CD14-positive monocyte (primary cell): ENCODE measurements at regions not wholly inside any gene's neighbourhood (a gene's known extent, or its start where the extent isn't known, plus 50 kb on each side); places are given as distances from the start of the nearest gene placed in this dataset.

Experiments used
- DNase-seq, 3 donors: peaks; one replicate each; pipeline ENCODE4 v3.0.0-alpha.2; 2011 to 2022
- H2AFZ ChIP-seq: 2 replicates; pipeline ENCODE4 v1.6.0; 2012; ENCODE audit warnings: mild to moderate bottlenecking, low read depth, low read length, inconsistent platforms; ENCODE audit not compliant: insufficient read depth, poor library complexity, severe bottlenecking
- H3K27ac ChIP-seq, 2 donors: 1 replicate in 1 of 2; 2 replicates in 1 of 2; pipeline ENCODE4 v1.5.1; 2012 to 2013; ENCODE audit warnings: low read length in 2 of 2, control low read depth in 1 of 2, inconsistent platforms in 1 of 2, low read depth in 1 of 2, mild to moderate bottlenecking in 1 of 2
- H3K27me3 ChIP-seq, 2 donors: one replicate each; pipeline versions ENCODE4 v1.6.0 to v1.6.1; 2011 to 2013; ENCODE audit warnings: low read length in 2 of 2; ENCODE audit not compliant: control insufficient read depth in 2 of 2, insufficient read depth in 2 of 2
- H3K36me3 ChIP-seq, 2 donors: replicated peaks in 1 of 2; 1 replicate in 1 of 2; 2 replicates in 1 of 2; pipeline versions ENCODE4 v1.5.1 to v1.6.1; 2012 to 2013; ENCODE audit warnings: low read length in 2 of 2, control low read depth in 1 of 2, inconsistent platforms in 1 of 2, mild to moderate bottlenecking in 1 of 2; ENCODE audit not compliant: insufficient read depth in 2 of 2, control insufficient read depth in 1 of 2
- H3K4me1 ChIP-seq, 2 donors: 1 replicate in 1 of 2; 2 replicates in 1 of 2; pipeline versions ENCODE4 v1.5.1 to v1.6.1; 2012 to 2013; ENCODE audit warnings: low read length in 2 of 2, control low read depth in 1 of 2, inconsistent platforms in 1 of 2, mild to moderate bottlenecking in 1 of 2, moderate library complexity in 1 of 2; ENCODE audit not compliant: insufficient read depth in 2 of 2, control insufficient read depth in 1 of 2
- H3K4me2 ChIP-seq: replicated peaks from 2 replicates; pipeline ENCODE3; 2012; ENCODE audit warnings: low read length, moderate library complexity, mild to moderate bottlenecking; ENCODE audit not compliant: poor library complexity, severe bottlenecking; ENCODE audit errors: extremely low read depth
- H3K4me3 ChIP-seq, 3 experiments: fragments of 200-600 bp in 1 of 3; sonication (generic) in 1 of 3; replicated peaks in 1 of 3; 1 replicate in 2 of 3; 2 replicates in 1 of 3; pipeline ENCODE4 v1.5.1; 2011 to 2013; ENCODE audit warnings: low read length in 3 of 3, mild to moderate bottlenecking in 3 of 3, control low read depth in 2 of 3, low read depth in 2 of 3, inconsistent platforms in 1 of 3, moderate library complexity in 1 of 3
- H3K79me2 ChIP-seq: 2 replicates; pipeline ENCODE4 v1.6.0; 2012; ENCODE audit warnings: mild to moderate bottlenecking, control low read depth, inconsistent platforms, low read length, moderate library complexity; ENCODE audit not compliant: insufficient read depth
- H3K9ac ChIP-seq: 2 replicates; pipeline ENCODE4 v1.6.0; 2017; ENCODE audit warnings: low read length, mild to moderate bottlenecking; ENCODE audit not compliant: insufficient read depth, poor library complexity, severe bottlenecking
- H3K9me3 ChIP-seq, 2 donors: replicated peaks in 1 of 2; 1 replicate in 1 of 2; 2 replicates in 1 of 2; pipeline versions ENCODE4 v1.5.1 to v1.6.1; 2012 to 2013; ENCODE audit warnings: low read length in 2 of 2, control low read depth in 1 of 2; ENCODE audit not compliant: control insufficient read depth in 1 of 2, insufficient read depth in 1 of 2
- H4K20me1 ChIP-seq: 2 replicates; pipeline ENCODE4 v1.6.0; 2012; ENCODE audit warnings: mild to moderate bottlenecking, low read length, control low read depth, moderate library complexity; ENCODE audit not compliant: insufficient read depth
- H3K27ac Mint-ChIP-seq, 7 donors: one replicate each; pipeline ENCODE4 v1.8.0; 2020; ENCODE audit warnings: mild to moderate bottlenecking in 7 of 7, mixed read lengths in 7 of 7, moderate library complexity in 6 of 7, inconsistent platforms in 2 of 7
- H3K27me3 Mint-ChIP-seq, 3 donors: one replicate each; pipeline ENCODE4 v1.8.0; 2021 to 2022; ENCODE audit warnings: low read depth in 3 of 3, mild to moderate bottlenecking in 3 of 3, mixed read lengths in 3 of 3, moderate library complexity in 3 of 3, inconsistent platforms in 1 of 3
- H3K36me3 Mint-ChIP-seq, 2 donors: one replicate each; pipeline ENCODE4 v1.8.0; 2020; ENCODE audit warnings: mixed read lengths in 2 of 2, inconsistent platforms in 1 of 2, mild to moderate bottlenecking in 1 of 2
- H3K4me1 Mint-ChIP-seq: one replicate; pipeline ENCODE4 v1.8.0; 2020; ENCODE audit warnings: mild to moderate bottlenecking, mixed read lengths
- H3K4me3 Mint-ChIP-seq, 2 donors: one replicate each; pipeline ENCODE4 v1.8.0; 2020; ENCODE audit warnings: mild to moderate bottlenecking in 2 of 2, mixed read lengths in 2 of 2, moderate library complexity in 1 of 2
- H3K9me3 Mint-ChIP-seq, 7 donors: one replicate each; pipeline ENCODE4 v1.8.0; 2020 to 2022; ENCODE audit warnings: mixed read lengths in 7 of 7, mild to moderate bottlenecking in 6 of 7, moderate library complexity in 6 of 7, inconsistent platforms in 2 of 7
- WGBS: methylation state at CpG from one replicate; pipeline ENCODE4 v1.1.5; 2013; ENCODE audit warnings: missing lambda C conversion rate; ENCODE audit not compliant: insufficient coverage; 5-methylcytosine and 5-hydroxymethylcytosine counted together
- intact Hi-C, 2 donors: fragments of 100-400 bp; cut with micrococcal nuclease; formaldehyde crosslinking; loops; one replicate each; pipeline versions ENCODE4 v1.15.0 to v1.15.1; 2023
- TF ChIP-seq, protein P1 (sequence below): fragments of 200-600 bp; IDR thresholded peaks from one replicate; pipeline ENCODE4 v1.8.0; 2022; ENCODE audit warnings: antibody characterized with exemption, mild to moderate bottlenecking

DNA sequence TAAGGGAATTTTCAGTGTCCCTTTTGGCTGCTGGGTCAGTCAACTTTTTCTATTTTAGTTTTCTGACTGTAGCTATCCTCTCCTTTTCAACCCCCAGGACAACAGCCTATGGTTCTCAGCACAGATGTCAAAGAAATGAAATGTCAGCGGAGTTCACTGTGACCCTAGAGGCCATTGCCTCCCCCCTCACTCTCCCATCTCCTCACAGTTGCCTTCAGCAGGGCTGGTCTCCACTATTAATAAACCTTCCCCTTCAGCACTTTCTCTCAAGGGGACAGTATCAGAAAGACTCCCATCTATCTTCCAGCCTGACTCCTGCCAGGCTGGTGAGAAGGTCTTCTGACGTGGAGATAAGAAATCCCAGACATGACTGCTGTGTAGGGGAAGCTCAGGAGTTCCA is 137.1 kb upstream of the WSCD2 start:
- H3K27ac ChIP-seq: no peak overlapping the region
- H3K27me3 Mint-ChIP-seq: peaks cover 11 to 23% (median 17%) of the 10 kb centered on the region in 3 donors
- H3K36me3 ChIP-seq: no peaks in the 10 kb centered on the region
- no peak overlapping the region for H3K4me3 ChIP-seq
- H3K4me1 Mint-ChIP-seq: no peaks in the 10 kb centered on the region
- no peak overlapping the region for H2AFZ ChIP-seq
- H3K27ac Mint-ChIP-seq: no peak overlapping the region
- H3K36me3 Mint-ChIP-seq: no peaks in the 10 kb centered on the region
- DNase-seq: no peak
- H3K9ac ChIP-seq: no peak overlapping the region
- H3K4me1 ChIP-seq: no peaks in the 10 kb centered on the region
- no peaks in the 10 kb centered on the region for H3K79me2 ChIP-seq
- 89% methylated on average over 1 of the region's 2 CpGs for WGBS
- H3K27me3 ChIP-seq: peaks cover 0 to 12% of the 10 kb centered on the region in 2 donors
- no peaks in the 10 kb centered on the region for H4K20me1 ChIP-seq
- no peak overlapping the region for H3K4me3 Mint-ChIP-seq
- no peak overlapping the region for H3K4me2 ChIP-seq
- intact Hi-C loops: loop anchor here (10.0 kb wide), 1 partner anchor 503 kb away; no protein-coding TSS in a partner anchor
- no peaks in the 10 kb centered on the region for H3K9me3 ChIP-seq
- no peaks in the 10 kb centered on the region for H3K9me3 Mint-ChIP-seq
- TF ChIP-seq, protein P1, sequence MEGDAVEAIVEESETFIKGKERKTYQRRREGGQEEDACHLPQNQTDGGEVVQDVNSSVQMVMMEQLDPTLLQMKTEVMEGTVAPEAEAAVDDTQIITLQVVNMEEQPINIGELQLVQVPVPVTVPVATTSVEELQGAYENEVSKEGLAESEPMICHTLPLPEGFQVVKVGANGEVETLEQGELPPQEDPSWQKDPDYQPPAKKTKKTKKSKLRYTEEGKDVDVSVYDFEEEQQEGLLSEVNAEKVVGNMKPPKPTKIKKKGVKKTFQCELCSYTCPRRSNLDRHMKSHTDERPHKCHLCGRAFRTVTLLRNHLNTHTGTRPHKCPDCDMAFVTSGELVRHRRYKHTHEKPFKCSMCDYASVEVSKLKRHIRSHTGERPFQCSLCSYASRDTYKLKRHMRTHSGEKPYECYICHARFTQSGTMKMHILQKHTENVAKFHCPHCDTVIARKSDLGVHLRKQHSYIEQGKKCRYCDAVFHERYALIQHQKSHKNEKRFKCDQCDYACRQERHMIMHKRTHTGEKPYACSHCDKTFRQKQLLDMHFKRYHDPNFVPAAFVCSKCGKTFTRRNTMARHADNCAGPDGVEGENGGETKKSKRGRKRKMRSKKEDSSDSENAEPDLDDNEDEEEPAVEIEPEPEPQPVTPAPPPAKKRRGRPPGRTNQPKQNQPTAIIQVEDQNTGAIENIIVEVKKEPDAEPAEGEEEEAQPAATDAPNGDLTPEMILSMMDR: no peak

DNA sequence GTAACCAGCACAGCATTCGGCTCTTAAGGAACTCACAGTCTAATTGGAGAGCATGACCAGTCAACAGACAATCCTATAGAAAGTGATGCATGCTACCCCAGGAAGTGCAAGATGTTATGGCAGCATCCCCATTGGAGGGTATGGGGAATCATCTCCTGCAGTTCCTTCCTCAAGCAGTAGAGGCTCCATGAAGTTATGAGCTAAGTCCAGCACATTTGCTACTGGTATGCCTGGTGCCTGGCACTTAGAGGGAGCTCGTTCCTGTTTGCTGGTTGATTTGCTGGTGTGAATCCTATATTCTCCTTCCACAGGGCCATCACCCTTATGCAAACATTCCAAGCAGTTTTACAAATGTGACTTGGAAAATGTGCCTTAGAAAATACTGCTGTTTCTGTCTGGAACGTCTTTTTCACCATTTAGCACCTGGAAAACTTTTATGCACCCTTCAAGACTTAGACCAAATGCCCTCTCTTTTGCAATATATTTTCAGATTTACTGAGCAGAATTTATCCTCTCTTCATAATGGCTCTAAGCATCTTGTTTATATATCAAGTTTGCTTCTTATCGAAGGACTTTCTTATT is 136.1 kb upstream of the WSCD2 start:
- 80% methylated on average over 1 of the region's 4 CpGs for WGBS
- Histone ChIP-seq H3K9ac (no peak overlapping the region), H3K79me2 (no peaks in the 10 kb centered on the region), H3K27me3 (peaks cover 0 to 12% of the 10 kb centered on the region in 2 donors), H3K9me3 (no peaks in the 10 kb centered on the region), H3K36me3 (no peaks in the 10 kb centered on the region), H3K4me1 (no peaks in the 10 kb centered on the region), H3K4me2 (no peak overlapping the region), H3K4me3 (no peak overlapping the region), H2AFZ (no peak overlapping the region), H4K20me1 (no peaks in the 10 kb centered on the region), H3K27ac (no peak overlapping the region)
- Mint-ChIP-seq H3K27ac (no peak overlapping the region), H3K9me3 (no peaks in the 10 kb centered on the region), H3K4me3 (no peak overlapping the region), H3K4me1 (no peaks in the 10 kb centered on the region), H3K36me3 (no peaks in the 10 kb centered on the region), H3K27me3 (peaks cover 11 to 23% (median 18%) of the 10 kb centered on the region in 3 donors)
- intact Hi-C loops: loop anchor here (10.0 kb wide), 1 partner anchor 502 kb away; no protein-coding TSS in a partner anchor
- TF ChIP-seq, protein P1: peak; percentile 70
- peak; percentile 2 to 15 (median 5) for DNase-seq
